Hepatocyte (in vitro differentiated cells): ENCODE measurements at regions not wholly inside any gene's neighbourhood (a gene's known extent, or its start where the extent isn't known, plus 50 kb on each side); places are given as distances from the start of the nearest gene placed in this dataset.
"Not testable (repeated sequence)": the region's sequence is repeated elsewhere in the genome, so short reads cannot be mapped to it uniquely, and the experiment has no call there.

Source experiments
- DNase-seq: peaks from one replicate; pipeline ENCODE4 v3.0.0-alpha.2; 2016; ENCODE audit warnings: low spot score
- H2AFZ ChIP-seq: fragments of 200-600 bp; sonication (generic); 2 replicates; pipeline ENCODE4 v1.6.0; 2016; ENCODE audit warnings: antibody characterized with exemption, mild to moderate bottlenecking
- H3K27ac ChIP-seq: fragments of 200-600 bp; sonication (generic); 2 replicates; pipeline ENCODE4 v1.5.1; 2016; ENCODE audit warnings: mild to moderate bottlenecking
- H3K27me3 ChIP-seq: fragments of 200-600 bp; sonication (generic); 2 replicates; pipeline ENCODE4 v1.6.1; 2016
- H3K36me3 ChIP-seq: fragments of 200-600 bp; sonication (generic); replicated peaks from 2 replicates; pipeline ENCODE4 v1.5.1; 2016; ENCODE audit warnings: low read depth; ENCODE audit not compliant: insufficient read depth
- H3K4me1 ChIP-seq: fragments of 200-600 bp; sonication (generic); 2 replicates; pipeline ENCODE4 v1.5.1; 2016; ENCODE audit warnings: mild to moderate bottlenecking, moderate library complexity; ENCODE audit not compliant: insufficient read depth
- H3K4me2 ChIP-seq: fragments of 200-600 bp; sonication (generic); 2 replicates; pipeline ENCODE4 v1.6.0; 2016
- H3K4me3 ChIP-seq: fragments of 200-600 bp; sonication (generic); 2 replicates; pipeline ENCODE4 v1.5.1; 2016; ENCODE audit warnings: mild to moderate bottlenecking
- H3K79me2 ChIP-seq: fragments of 200-600 bp; sonication (generic); 2 replicates; pipeline ENCODE4 v1.6.0; 2017; ENCODE audit warnings: mild to moderate bottlenecking
- H3K9me2 ChIP-seq: fragments of 200-600 bp; sonication (generic); replicated peaks from 2 replicates; pipeline ENCODE4 v1.6.0; 2017; ENCODE audit warnings: mild to moderate bottlenecking; ENCODE audit not compliant: insufficient read depth
- H3K9me3 ChIP-seq: fragments of 200-600 bp; sonication (generic); 2 replicates; pipeline ENCODE4 v1.5.1; 2016; ENCODE audit warnings: low read depth, mild to moderate bottlenecking
- H4K20me1 ChIP-seq: fragments of 200-600 bp; sonication (generic); 2 replicates; pipeline ENCODE4 v1.6.0; 2016; ENCODE audit warnings: mild to moderate bottlenecking; ENCODE audit not compliant: insufficient read depth, poor library complexity, severe bottlenecking
- CTCF ChIP-seq: fragments of 200-600 bp; sonication (generic); IDR thresholded peaks from 2 replicates; pipeline ENCODE4 v1.5.1; 2016; ENCODE audit warnings: antibody characterized with exemption, mild to moderate bottlenecking; ENCODE audit not compliant: poor library complexity
- EZH2 ChIP-seq: fragments of 200-600 bp; sonication (generic); IDR thresholded peaks from 2 replicates; pipeline ENCODE4 v1.6.1; 2016; ENCODE audit warnings: antibody characterized with exemption, mild to moderate bottlenecking, borderline replicate concordance
- EZH2phosphoT487 ChIP-seq: fragments of 200-600 bp; sonication (generic); IDR thresholded peaks from one replicate; pipeline ENCODE4 v1.6.1; 2018; ENCODE audit warnings: antibody characterized with exemption, mild to moderate bottlenecking, low read depth, moderate library complexity; ENCODE audit not compliant: unreplicated experiment, severe bottlenecking
- WGBS: methylation state at CpG from one replicate; pipeline ENCODE4 v1.1.6; 2016; ENCODE audit warnings: low lambda C conversion rate; ENCODE audit errors: missing lambda C conversion rate; 5-methylcytosine and 5-hydroxymethylcytosine counted together

GRCh38 chr6:74717591-74717990 is 488.3 kb downstream of the COL12A1 start:
- Histone ChIP-seq H2AFZ (no peak overlapping the region), H4K20me1 (no peaks in the 10 kb centered on the region), H3K36me3 (no peaks in the 10 kb centered on the region), H3K27me3 (no peaks in the 10 kb centered on the region), H3K9me2 (no peaks in the 10 kb centered on the region), H3K9me3 (no peaks in the 10 kb centered on the region), H3K4me2 (no peak overlapping the region), H3K27ac (no peak overlapping the region), H3K4me3 (no peak overlapping the region), H3K79me2 (no peaks in the 10 kb centered on the region), H3K4me1 (no peaks in the 10 kb centered on the region)
- DNase-seq = no peak
- TF ChIP-seq EZH2 (no peak), CTCF (no peak), EZH2phosphoT487 (no peak)

GRCh38 chr6:74715355-74716085 is 490.3 kb downstream of the COL12A1 start:
- Histone ChIP-seq H2AFZ (no peak overlapping the region), H3K36me3 (no peaks in the 10 kb centered on the region)
- WGBS = 60% methylated on average over 1 of the region's 1 CpG

GRCh38 chr6:74713941-74714340 is 491.9 kb downstream of the COL12A1 start:
- Histone ChIP-seq H3K4me3 (no peak overlapping the region), H4K20me1 (no peaks in the 10 kb centered on the region), H2AFZ (no peak overlapping the region), H3K9me3 (no peaks in the 10 kb centered on the region), H3K27me3 (no peaks in the 10 kb centered on the region), H3K36me3 (no peaks in the 10 kb centered on the region), H3K4me1 (no peaks in the 10 kb centered on the region), H3K27ac (no peak overlapping the region), H3K4me2 (no peak overlapping the region), H3K79me2 (no peaks in the 10 kb centered on the region), H3K9me2 (no peaks in the 10 kb centered on the region)
- no peak for TF ChIP-seq EZH2
- no peak for DNase-seq

More at GRCh38 chr6:74715355-74716085, 490.3 kb downstream of the COL12A1 start:
- no peaks in the 10 kb centered on the region for H3K27me3 ChIP-seq
- H3K4me3 ChIP-seq = no peak overlapping the region
- H3K4me2 ChIP-seq = no peak overlapping the region
- no peaks in the 10 kb centered on the region for H3K4me1 ChIP-seq
- no peaks in the 10 kb centered on the region for H3K9me2 ChIP-seq
- H3K9me3 ChIP-seq = no peaks in the 10 kb centered on the region
- H3K79me2 ChIP-seq = no peaks in the 10 kb centered on the region
- H3K27ac ChIP-seq = no peak overlapping the region
- no peaks in the 10 kb centered on the region for H4K20me1 ChIP-seq
- TF ChIP-seq CTCF = no peak
- no peak for TF ChIP-seq EZH2
- no peak for TF ChIP-seq EZH2phosphoT487
- DNase-seq = no peak

GRCh38 chr6:74705451-74705850 is 500.4 kb downstream of the COL12A1 start:
- H3K9me2 ChIP-seq = no peaks in the 10 kb centered on the region
- no peaks in the 10 kb centered on the region for H4K20me1 ChIP-seq
- no peaks in the 10 kb centered on the region for H3K9me3 ChIP-seq
- H3K36me3 ChIP-seq = no peaks in the 10 kb centered on the region
- no peak overlapping the region for H2AFZ ChIP-seq
- no peaks in the 10 kb centered on the region for H3K4me1 ChIP-seq
- no peak for TF ChIP-seq EZH2
- no peak for TF ChIP-seq CTCF
- TF ChIP-seq EZH2phosphoT487 = no peak
- H3K4me3 ChIP-seq = no peak overlapping the region
- no peak overlapping the region for H3K4me2 ChIP-seq
- no peaks in the 10 kb centered on the region for H3K27me3 ChIP-seq
- WGBS = 76% methylated on average over 1 of the region's 1 CpG
- no peaks in the 10 kb centered on the region for H3K79me2 ChIP-seq
- no peak overlapping the region for H3K27ac ChIP-seq
- DNase-seq = no peak

GRCh38 chr6:74704540-74704939 is 501.3 kb downstream of the COL12A1 start:
- H3K27me3 ChIP-seq, DNase-seq, H3K4me1 ChIP-seq, H3K79me2 ChIP-seq, H3K9me3 ChIP-seq, H4K20me1 ChIP-seq, H2AFZ ChIP-seq, H3K27ac ChIP-seq, H3K4me2 ChIP-seq, H3K36me3 ChIP-seq, H3K4me3 ChIP-seq, H3K9me2 ChIP-seq: not testable (repeated sequence)
- WGBS = 89% methylated on average over 7 of the region's 7 CpGs
